Astrocyte (in vitro differentiated cells and primary cell): ENCODE measurements at regions not wholly inside any gene's neighbourhood (a gene's known extent, or its start where the extent isn't known, plus 50 kb on each side); places are given as distances from the start of the nearest gene placed in this dataset.

ENCODE experiments used
- DNase-seq: peaks from one replicate; pipeline ENCODE4 v3.0.0-alpha.2; 2010; ENCODE audit warnings: low read depth
- FAIRE-seq: peaks from 2 replicates; lab custom pipeline; 2011; peaks lifted over from hg19 to GRCh38; lab: Jason Lieb, UNC
- H2AFZ ChIP-seq: 2 replicates; pipeline ENCODE4 v1.6.0; 2012; ENCODE audit warnings: low read depth, low read length, inconsistent platforms
- H3K27ac ChIP-seq: 2 replicates; pipeline ENCODE4 v1.5.1; 2011; ENCODE audit warnings: low read depth, low read length, inconsistent platforms
- H3K27me3 ChIP-seq: 2 replicates; pipeline ENCODE4 v1.6.0; 2011; ENCODE audit warnings: low read length, inconsistent platforms; ENCODE audit not compliant: insufficient read depth
- H3K36me3 ChIP-seq: 2 replicates; pipeline ENCODE4 v1.5.1; 2011; ENCODE audit warnings: low read length, inconsistent platforms; ENCODE audit not compliant: insufficient read depth
- H3K4me1 ChIP-seq: 2 replicates; pipeline ENCODE4 v1.5.1; 2011; ENCODE audit warnings: low read length, inconsistent platforms; ENCODE audit not compliant: insufficient read depth
- H3K4me2 ChIP-seq: 2 replicates; pipeline ENCODE4 v1.6.0; 2012; ENCODE audit warnings: low read length, inconsistent platforms
- H3K4me3 ChIP-seq: 2 replicates; pipeline ENCODE4 v1.5.1; 2011; ENCODE audit warnings: low read depth, mild to moderate bottlenecking, low read length, inconsistent platforms; ENCODE audit not compliant: insufficient read depth
- H3K79me2 ChIP-seq: 2 replicates; pipeline ENCODE4 v1.6.0; 2012; ENCODE audit warnings: mild to moderate bottlenecking, low read length, inconsistent platforms; ENCODE audit not compliant: insufficient read depth
- H3K9ac ChIP-seq: 2 replicates; pipeline ENCODE4 v1.6.0; 2012; ENCODE audit warnings: mild to moderate bottlenecking, low read length, inconsistent platforms
- H3K9me3 ChIP-seq: 2 replicates; pipeline ENCODE4 v1.5.1; 2012; ENCODE audit warnings: low read depth, mild to moderate bottlenecking, low read length, inconsistent platforms; ENCODE audit not compliant: insufficient read depth
- H4K20me1 ChIP-seq: 2 replicates; pipeline ENCODE4 v1.6.0; 2012; ENCODE audit warnings: low read length, inconsistent platforms; ENCODE audit not compliant: insufficient read depth
- H3K27ac Mint-ChIP-seq: one replicate; pipeline ENCODE4 v1.8.0; 2021; ENCODE audit warnings: mild to moderate bottlenecking, mixed read lengths; ENCODE audit not compliant: unreplicated experiment
- H3K27me3 Mint-ChIP-seq: one replicate; pipeline ENCODE4 v1.8.0; 2021; ENCODE audit warnings: low read depth, mixed read lengths; ENCODE audit not compliant: unreplicated experiment
- H3K36me3 Mint-ChIP-seq: one replicate; pipeline ENCODE4 v1.8.0; 2021; ENCODE audit warnings: low read depth, mixed read lengths; ENCODE audit not compliant: unreplicated experiment
- H3K4me1 Mint-ChIP-seq: one replicate; pipeline ENCODE4 v1.8.0; 2021; ENCODE audit warnings: low read depth, mixed read lengths; ENCODE audit not compliant: unreplicated experiment
- H3K4me3 Mint-ChIP-seq: one replicate; pipeline ENCODE4 v1.8.0; 2021; ENCODE audit warnings: mild to moderate bottlenecking, moderate library complexity, mixed read lengths; ENCODE audit not compliant: unreplicated experiment
- H3K9me3 Mint-ChIP-seq: one replicate; pipeline ENCODE4 v1.8.0; 2021; ENCODE audit warnings: mild to moderate bottlenecking, mixed read lengths; ENCODE audit not compliant: unreplicated experiment
- CTCF ChIP-seq: IDR thresholded peaks from 2 replicates; pipeline ENCODE4 v1.5.1; 2011; ENCODE audit warnings: low read depth, mild to moderate bottlenecking, inconsistent platforms, low read length, moderate library complexity; ENCODE audit not compliant: insufficient read depth
- EZH2 ChIP-seq: IDR thresholded peaks from 2 replicates; pipeline ENCODE4 v1.6.1; 2012; ENCODE audit warnings: mild to moderate bottlenecking, low read length, inconsistent platforms; ENCODE audit not compliant: insufficient read depth

- no peak overlapping the region for H3K4me3 ChIP-seq
- peaks cover 2% of the 10 kb centered on the region for H3K36me3 Mint-ChIP-seq
- H3K36me3 ChIP-seq, result no peaks in the 10 kb centered on the region
- no peak overlapping the region for H3K27ac Mint-ChIP-seq
- H3K9me3 Mint-ChIP-seq, result peaks cover 3% of the 10 kb centered on the region
- H3K4me2 ChIP-seq, result no peak overlapping the region
- no peaks in the 10 kb centered on the region for H4K20me1 ChIP-seq
- DNase-seq (no peak), FAIRE-seq (no peak)
- no peak overlapping the region for H3K4me3 Mint-ChIP-seq
- no peaks in the 10 kb centered on the region for H3K27me3 Mint-ChIP-seq
- no peaks in the 10 kb centered on the region for H3K79me2 ChIP-seq
- H3K4me1 Mint-ChIP-seq, result peaks cover 27% of the 10 kb centered on the region
- H3K27me3 ChIP-seq, result no peaks in the 10 kb centered on the region
- no peak for TF ChIP-seq EZH2
- no peak for TF ChIP-seq CTCF
- H3K27ac ChIP-seq, result no peak overlapping the region
- peaks cover 12% of the 10 kb centered on the region for H3K4me1 ChIP-seq
- H3K9ac ChIP-seq, result no peak overlapping the region
- no peaks in the 10 kb centered on the region for H3K9me3 ChIP-seq
- no peak overlapping the region for H2AFZ ChIP-seq
Observed at GRCh38 chrX:46330981-46331380, 214.2 kb downstream of the ZNF674 start.

- H3K9me3 ChIP-seq, result no peaks in the 10 kb centered on the region
- DNase-seq, result no peak
- Mint-ChIP-seq H3K36me3 (peaks cover 2% of the 10 kb centered on the region), H3K9me3 (peaks cover 1% of the 10 kb centered on the region), H3K27ac (no peak overlapping the region), H3K4me1 (peaks cover 31% of the 10 kb centered on the region), H3K27me3 (no peaks in the 10 kb centered on the region), H3K4me3 (no peak overlapping the region)
- no peaks in the 10 kb centered on the region for H3K79me2 ChIP-seq
- H2AFZ ChIP-seq, result no peak overlapping the region
- no peak overlapping the region for H3K4me2 ChIP-seq
- H3K36me3 ChIP-seq, result no peaks in the 10 kb centered on the region
- no peak overlapping the region for H3K9ac ChIP-seq
- H3K4me1 ChIP-seq, result peaks cover 14% of the 10 kb centered on the region
- no peaks in the 10 kb centered on the region for H4K20me1 ChIP-seq
- H3K27me3 ChIP-seq, result no peaks in the 10 kb centered on the region
- TF ChIP-seq EZH2 (no peak), CTCF (no peak)
- H3K4me3 ChIP-seq, result no peak overlapping the region
- no peak overlapping the region for H3K27ac ChIP-seq
- FAIRE-seq, result no peak
Observed at GRCh38 chrX:46330513-46330912, 214.7 kb downstream of the ZNF674 start.

- DNase-seq (no peak), FAIRE-seq (no peak)
- no peaks in the 10 kb centered on the region for H3K27me3 Mint-ChIP-seq
- H2AFZ ChIP-seq, result no peak overlapping the region
- peaks cover 19% of the 10 kb centered on the region for H3K4me1 ChIP-seq
- no peaks in the 10 kb centered on the region for H4K20me1 ChIP-seq
- H3K27ac Mint-ChIP-seq, result peak overlapping the region; percentile 97
- H3K9me3 ChIP-seq, result no peaks in the 10 kb centered on the region
- no peaks in the 10 kb centered on the region for H3K79me2 ChIP-seq
- H3K9me3 Mint-ChIP-seq, result peaks cover 1% of the 10 kb centered on the region
- no peaks in the 10 kb centered on the region for H3K36me3 ChIP-seq
- H3K4me3 ChIP-seq, result no peak overlapping the region
- no peaks in the 10 kb centered on the region for H3K27me3 ChIP-seq
- no peak for TF ChIP-seq CTCF
- no peak for TF ChIP-seq EZH2
- no peaks in the 10 kb centered on the region for H3K36me3 Mint-ChIP-seq
- peaks cover 26% of the 10 kb centered on the region for H3K4me1 Mint-ChIP-seq
- H3K27ac ChIP-seq, result no peak overlapping the region
- peak overlapping the region; percentile 84 for H3K4me3 Mint-ChIP-seq
- peak overlapping the region; percentile 41 for H3K4me2 ChIP-seq
- no peak overlapping the region for H3K9ac ChIP-seq
Observed at GRCh38 chrX:46328133-46328532, 217.1 kb downstream of the ZNF674 start.
